OCI-LY7 (cell line): ENCODE measurements at regions not wholly inside any gene's neighbourhood (a gene's known extent, or its start where the extent isn't known, plus 50 kb on each side); places are given as distances from the start of the nearest gene placed in this dataset.

Experiments
- CTCF ChIP-seq: fragments of 200-600 bp; sonication (generic); conservative IDR thresholded peaks from 2 replicates; pipeline ENCODE4 v1.5.1; 2014; ENCODE audit warnings: mild to moderate bottlenecking, antibody characterized with exemption, low read length, moderate library complexity, mixed read lengths
- EZH2phosphoT487 ChIP-seq: fragments of 200-600 bp; sonication (generic); IDR thresholded peaks from 2 replicates; pipeline ENCODE4 v1.6.1; 2018; ENCODE audit warnings: low read depth, borderline replicate concordance, mild to moderate bottlenecking, mixed run types, antibody characterized with exemption, low read length, moderate library complexity, mixed read lengths

GRCh38 chr11:96893988-96894387 is 504.2 kb downstream of the JRKL start:
- TF ChIP-seq CTCF (no peak), EZH2phosphoT487 (no peak)
